AG09319 (cell line): ENCODE measurements at regions not wholly inside any gene's neighbourhood (a gene's known extent, or its start where the extent isn't known, plus 50 kb on each side); places are given as distances from the start of the nearest gene placed in this dataset.
"Not testable (repeated sequence)": the region's sequence is repeated elsewhere in the genome, so short reads cannot be mapped to it uniquely, and the experiment has no call there.

ENCODE experiments used
- DNase-seq: peaks from one replicate; pipeline ENCODE4 v3.0.0-alpha.2; 2010; ENCODE audit warnings: low read depth; ENCODE audit errors: extremely low read depth
- CTCF ChIP-seq: IDR thresholded peaks from 2 replicates; pipeline ENCODE4 v1.5.1; 2011; ENCODE audit warnings: low read depth, mild to moderate bottlenecking, inconsistent platforms, low read length, moderate library complexity

GRCh38 chr3:105145511-105145910 is 221.2 kb upstream of the ALCAM start:
- no peak for DNase-seq
- TF ChIP-seq CTCF, result no peak

- DNase-seq, result not testable (repeated sequence)
Observed at GRCh38 chr3:105149197-105149596, 217.5 kb upstream of the ALCAM start.

GRCh38 chr3:105152987-105153386 is 213.7 kb upstream of the ALCAM start:
- TF ChIP-seq CTCF, result no peak
- DNase-seq, result no peak

- DNase-seq, result no peak
Observed at GRCh38 chr3:105154692-105155091, 212.0 kb upstream of the ALCAM start.

DNA sequence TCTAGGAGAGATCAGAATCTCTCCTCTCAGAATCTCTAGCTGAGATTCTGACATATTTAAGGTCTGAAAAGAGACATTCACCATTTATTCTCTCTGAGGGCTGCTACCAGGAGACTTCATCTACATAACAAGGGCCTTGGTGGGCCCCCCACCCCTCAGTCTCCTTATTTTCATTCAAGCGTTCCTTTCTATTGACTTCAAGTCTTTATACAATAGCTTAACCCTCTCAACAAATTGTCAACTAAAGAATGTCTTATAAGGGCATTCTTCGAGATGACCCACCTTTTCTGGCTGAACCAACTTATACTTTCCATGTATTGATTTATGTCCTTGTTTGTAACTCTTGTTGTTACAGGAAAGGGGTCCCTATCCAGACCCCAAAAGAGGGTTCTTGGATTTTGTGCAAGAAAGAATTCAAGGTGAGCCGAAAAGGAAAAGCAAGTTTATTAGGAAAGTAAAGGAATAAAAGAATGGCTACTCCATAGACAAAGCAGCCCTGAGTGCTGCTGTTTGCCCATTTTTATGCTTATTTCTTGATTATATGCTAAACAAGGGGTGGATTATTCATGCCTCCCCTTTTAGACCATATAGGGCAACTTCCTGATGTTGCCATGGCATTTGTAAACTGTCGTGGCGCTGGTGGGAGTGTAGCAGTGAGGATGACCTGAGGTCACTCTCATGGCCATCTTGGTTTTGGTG is 209.5 kb upstream of the ALCAM start:
- TF ChIP-seq CTCF, result no peak
- DNase-seq, result no peak

More at GRCh38 chr3:105154692-105155091, 212.0 kb upstream of the ALCAM start:
- TF ChIP-seq CTCF, result no peak

DNA sequence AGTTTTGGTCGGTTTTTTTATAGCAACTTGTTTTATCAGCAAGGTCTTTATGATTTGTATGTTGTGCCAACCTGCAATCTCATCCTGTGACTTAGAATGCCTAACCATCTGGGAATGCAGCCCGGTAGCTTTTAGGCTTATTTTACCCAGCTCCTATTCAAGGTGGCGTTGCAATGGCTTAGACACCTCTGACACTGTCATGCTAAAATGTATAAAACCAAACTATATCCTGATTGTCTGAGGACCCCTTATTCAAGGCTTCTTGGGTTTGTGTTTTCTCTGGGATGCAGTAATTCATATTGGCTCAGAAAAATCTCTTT is 209.0 kb upstream of the ALCAM start:
- no peak for TF ChIP-seq CTCF
- DNase-seq, result no peak

DNA sequence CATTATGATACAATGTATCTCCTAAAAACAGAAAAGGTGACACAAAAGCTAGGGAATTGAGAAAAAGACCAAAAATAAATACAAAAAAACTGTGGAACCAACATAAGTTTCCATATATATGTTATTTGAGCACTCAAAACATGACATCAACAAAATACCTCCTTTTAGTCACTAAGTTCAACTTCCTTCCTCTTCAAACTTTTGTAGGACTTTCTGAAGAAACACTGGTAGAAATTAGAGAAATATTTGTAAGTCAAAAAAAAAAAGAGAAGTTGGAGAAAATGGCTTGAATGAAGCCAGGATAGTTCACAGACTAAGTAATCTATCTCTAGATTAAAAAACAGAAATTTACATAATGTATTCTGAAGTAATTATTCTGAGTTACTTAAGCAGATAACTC is 208.4 kb upstream of the ALCAM start:
- TF ChIP-seq CTCF, result no peak

DNA sequence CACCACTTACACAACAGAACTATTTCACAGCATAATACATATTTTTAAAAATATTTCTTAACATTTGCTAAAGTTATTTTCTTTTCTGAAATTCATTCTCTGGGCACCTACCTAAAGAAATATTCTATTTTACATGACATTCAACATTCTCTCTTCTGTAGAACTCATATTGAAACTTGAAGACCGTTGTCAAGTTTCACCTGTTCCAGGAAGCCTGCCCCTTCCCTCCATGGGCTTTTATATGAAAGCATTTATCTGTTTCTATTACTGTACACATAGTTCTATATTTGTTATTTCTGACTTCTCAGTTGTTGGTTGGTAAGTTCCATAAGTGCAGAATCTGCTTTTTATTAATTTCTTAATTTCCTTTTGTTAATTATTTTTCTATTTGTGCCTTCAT is 204.3 kb upstream of the ALCAM start:
- DNase-seq, result no peak
- TF ChIP-seq CTCF, result no peak

More for the DNA sequence above, 208.4 kb upstream of the ALCAM start:
- no peak for DNase-seq
